WI38 (cell line): ENCODE measurements at regions not wholly inside any gene's neighbourhood (a gene's known extent, or its start where the extent isn't known, plus 50 kb on each side); places are given as distances from the start of the nearest gene placed in this dataset.

Source experiments
- H3K4me3 ChIP-seq: 2 replicates; pipeline ENCODE4 v1.5.1; 2011; ENCODE audit warnings: low read depth, mild to moderate bottlenecking, control low read depth, low read length
- TF ChIP-seq, protein P1 (sequence below): IDR thresholded peaks from 2 replicates; pipeline ENCODE4 v1.5.1; 2012; ENCODE audit warnings: low read depth, mild to moderate bottlenecking, control low read depth, low read length

- TF ChIP-seq, protein P1, sequence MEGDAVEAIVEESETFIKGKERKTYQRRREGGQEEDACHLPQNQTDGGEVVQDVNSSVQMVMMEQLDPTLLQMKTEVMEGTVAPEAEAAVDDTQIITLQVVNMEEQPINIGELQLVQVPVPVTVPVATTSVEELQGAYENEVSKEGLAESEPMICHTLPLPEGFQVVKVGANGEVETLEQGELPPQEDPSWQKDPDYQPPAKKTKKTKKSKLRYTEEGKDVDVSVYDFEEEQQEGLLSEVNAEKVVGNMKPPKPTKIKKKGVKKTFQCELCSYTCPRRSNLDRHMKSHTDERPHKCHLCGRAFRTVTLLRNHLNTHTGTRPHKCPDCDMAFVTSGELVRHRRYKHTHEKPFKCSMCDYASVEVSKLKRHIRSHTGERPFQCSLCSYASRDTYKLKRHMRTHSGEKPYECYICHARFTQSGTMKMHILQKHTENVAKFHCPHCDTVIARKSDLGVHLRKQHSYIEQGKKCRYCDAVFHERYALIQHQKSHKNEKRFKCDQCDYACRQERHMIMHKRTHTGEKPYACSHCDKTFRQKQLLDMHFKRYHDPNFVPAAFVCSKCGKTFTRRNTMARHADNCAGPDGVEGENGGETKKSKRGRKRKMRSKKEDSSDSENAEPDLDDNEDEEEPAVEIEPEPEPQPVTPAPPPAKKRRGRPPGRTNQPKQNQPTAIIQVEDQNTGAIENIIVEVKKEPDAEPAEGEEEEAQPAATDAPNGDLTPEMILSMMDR = no peak
- H3K4me3 ChIP-seq = no peak overlapping the region
Measured at GRCh38 chr3:148070041-148070440, 627.7 kb upstream of the AGTR1 start.

DNA sequence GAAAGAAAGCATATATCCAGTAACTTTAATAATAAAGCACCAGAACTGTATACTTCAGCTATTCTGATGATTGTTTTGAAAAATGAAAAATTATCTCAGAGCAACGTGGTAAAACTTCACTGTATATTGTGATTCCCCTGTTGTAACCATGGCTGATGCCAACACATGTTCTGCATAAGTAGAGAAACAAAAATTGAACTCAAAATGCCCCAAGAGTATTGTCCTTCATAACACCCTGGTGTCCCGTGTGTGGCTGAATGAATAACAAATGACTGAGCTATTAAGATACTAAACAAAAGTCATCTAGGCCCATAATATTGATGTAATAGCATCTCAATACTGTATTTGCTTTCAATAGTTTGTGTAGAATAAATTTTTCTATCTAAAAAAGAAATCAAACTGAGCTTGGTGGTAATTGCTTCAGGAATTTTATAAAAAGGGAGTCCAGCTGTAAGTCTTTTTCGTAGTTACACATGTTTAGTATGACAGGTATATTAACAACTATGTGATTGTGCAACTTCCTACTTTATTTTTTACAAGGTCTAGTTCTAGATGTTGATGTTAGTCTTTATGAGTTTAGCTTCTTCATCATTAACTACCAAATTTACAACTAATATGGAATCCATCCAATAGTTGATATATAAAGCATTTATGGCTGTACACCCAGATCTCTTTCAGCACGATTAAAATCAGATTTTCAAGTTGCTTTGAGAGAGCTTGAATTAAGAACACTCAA lies 623.8 kb upstream of the AGTR1 start:
- H3K4me3 ChIP-seq = no peak overlapping the region
- TF ChIP-seq, protein P1 = no peak

- TF ChIP-seq, protein P1 = no peak
- H3K4me3 ChIP-seq = no peak overlapping the region
Measured at GRCh38 chr3:148074946-148075345, 622.8 kb upstream of the AGTR1 start.

DNA sequence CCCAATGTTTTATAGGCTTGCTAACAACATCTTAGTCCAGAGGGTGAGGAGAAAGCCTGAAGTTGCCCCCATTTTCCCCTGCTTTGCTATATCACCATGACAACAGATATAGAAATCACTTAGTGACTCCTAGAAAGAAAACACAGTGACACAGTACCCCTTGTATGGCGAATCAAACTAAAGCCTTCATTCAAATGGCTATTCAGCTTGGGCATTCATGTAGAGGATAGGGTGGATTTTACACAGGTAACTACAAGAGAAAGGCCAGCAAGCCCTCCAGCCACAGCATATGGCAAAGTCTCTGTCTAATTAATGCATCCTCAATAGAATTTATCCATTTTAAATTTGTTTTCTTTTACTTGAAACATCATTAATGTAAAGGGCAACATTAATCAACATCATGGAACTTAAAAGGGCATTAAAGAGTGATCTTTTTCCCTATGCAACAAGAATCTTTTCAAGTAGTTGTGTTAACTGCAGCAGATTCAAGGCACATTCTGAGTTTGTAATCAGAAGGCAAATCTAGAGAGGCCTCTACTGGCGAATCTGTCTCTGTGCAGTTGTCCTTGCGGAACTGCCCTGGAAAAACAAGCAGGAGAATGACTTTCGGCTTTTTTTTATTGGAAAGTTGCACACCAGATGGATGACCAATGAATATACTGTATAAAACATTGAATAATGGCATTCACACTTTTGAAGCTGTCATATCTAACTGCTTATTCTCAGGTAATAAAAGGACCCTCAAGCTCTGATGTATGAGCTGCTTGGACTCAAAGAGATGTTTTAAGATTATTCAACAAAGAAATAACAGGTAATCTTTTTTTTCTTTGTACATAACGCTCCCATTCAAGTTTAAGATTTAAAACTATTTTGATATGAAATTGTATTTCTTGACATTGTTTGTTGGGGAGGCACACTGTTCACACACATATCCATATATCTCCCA lies 621.7 kb upstream of the AGTR1 start:
- TF ChIP-seq, protein P1 = 0 out of 2 replicates have a peak, but pooled peaks have one; percentile 22
- no peak overlapping the region for H3K4me3 ChIP-seq

DNA sequence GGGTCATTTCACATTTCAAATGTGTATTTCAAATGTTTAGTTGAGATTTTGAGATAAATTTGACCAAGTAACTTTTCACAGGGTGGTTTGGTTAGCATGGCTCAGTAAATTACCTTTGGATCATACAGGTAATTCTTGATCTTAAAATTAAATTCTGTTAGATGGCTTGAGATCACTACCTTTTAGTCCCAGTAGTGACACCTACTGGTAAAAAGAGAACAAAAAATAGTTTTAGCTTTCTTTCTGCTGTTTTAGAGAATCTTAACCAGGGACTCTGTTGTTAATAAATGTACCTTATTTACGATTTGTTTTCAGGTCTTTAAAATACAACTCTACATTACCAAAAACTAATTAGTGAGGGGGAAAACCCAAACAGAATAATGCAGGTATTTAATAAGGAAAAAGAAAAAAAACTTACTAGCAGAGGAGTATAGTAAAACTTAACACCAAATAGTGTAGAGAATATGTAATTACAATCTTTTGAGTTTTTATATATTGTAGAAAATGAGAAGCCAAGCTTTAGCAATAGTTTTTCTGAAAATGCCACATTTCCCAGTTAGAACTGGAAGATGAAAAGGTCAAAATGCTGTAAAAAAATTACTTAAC lies 620.3 kb upstream of the AGTR1 start:
- TF ChIP-seq, protein P1 = no peak
- no peak overlapping the region for H3K4me3 ChIP-seq

- TF ChIP-seq, protein P1 = no peak
- H3K4me3 ChIP-seq = no peak overlapping the region
Measured at GRCh38 chr3:148077965-148078364, 619.7 kb upstream of the AGTR1 start.
